Tibial artery (tissue), 4 donors: ENCODE measurements at regions not wholly inside any gene's neighbourhood (a gene's known extent, or its start where the extent isn't known, plus 50 kb on each side); places are given as distances from the start of the nearest gene placed in this dataset.

Experiments
- DNase-seq, 2 donors: peaks; one replicate each; pipeline ENCODE4 v3.0.0-alpha.2; 2019
- H3K27ac ChIP-seq, 2 donors: fragments of 200-600 bp; sonication (generic) in 1 of 2; 1 replicate in 1 of 2; 2 replicates in 1 of 2; pipeline ENCODE4 v1.5.1; 2018 to 2019; ENCODE audit warnings: mild to moderate bottlenecking in 1 of 2
- H3K27me3 ChIP-seq, 2 donors: fragments of 200-600 bp; sonication (generic) in 1 of 2; one replicate each; pipeline versions ENCODE4 v1.5.1 to v1.6.0; 2016 to 2019
- H3K36me3 ChIP-seq, 3 donors: fragments of 200-600 bp; sonication (generic) in 2 of 3; one replicate each; pipeline ENCODE4 v1.5.1; 2016 to 2019; ENCODE audit warnings: mild to moderate bottlenecking in 2 of 3
- H3K4me1 ChIP-seq, 4 donors: fragments of 200-600 bp; sonication (generic) in 2 of 4; 1 replicate in 3 of 4; 2 replicates in 1 of 4; pipeline ENCODE4 v1.5.1; 2016 to 2019
- H3K4me3 ChIP-seq, 2 donors: fragments of 200-600 bp; sonication (generic) in 1 of 2; 1 replicate in 1 of 2; 2 replicates in 1 of 2; pipeline ENCODE4 v1.5.1; 2018 to 2019; ENCODE audit warnings: mild to moderate bottlenecking in 2 of 2
- H3K9me3 ChIP-seq, 3 donors: fragments of 200-600 bp; sonication (generic) in 1 of 3; one replicate each; pipeline ENCODE4 v1.5.1; 2016 to 2019
- CTCF ChIP-seq, 2 experiments: fragments of 200-600 bp in 1 of 2; fragments of 450-650 bp in 1 of 2; IDR thresholded peaks; one replicate each; pipeline ENCODE4 v1.5.1; 2017 to 2019; ENCODE audit warnings: antibody characterized with exemption in 2 of 2, mild to moderate bottlenecking in 1 of 2, moderate library complexity in 1 of 2
- intact Hi-C: fragments of 100-400 bp; cut with DNase I; formaldehyde crosslinking; loops from one replicate; pipeline ENCODE4 v1.15.0; 2023; ENCODE audit warnings: low total_unique reads

GRCh38 chr5:29516224-29516623 is 1677.3 kb upstream of the CDH6 start:
- no peaks in the 10 kb centered on the region for H3K4me1 ChIP-seq
- H3K27me3 ChIP-seq, result no peaks in the 10 kb centered on the region
- TF ChIP-seq CTCF (IDR thresholded peaks at IDR 0.05), result no peak
- no peak overlapping the region for H3K27ac ChIP-seq
- DNase-seq, result no peak
- no peaks in the 10 kb centered on the region for H3K9me3 ChIP-seq
- no peaks in the 10 kb centered on the region for H3K36me3 ChIP-seq
- H3K4me3 ChIP-seq, result no peak overlapping the region
- intact Hi-C loops, result no loop called here

- DNase-seq, result no peak
- Histone ChIP-seq H3K4me1 (no peaks in the 10 kb centered on the region), H3K27ac (no peak overlapping the region), H3K4me3 (no peak overlapping the region), H3K36me3 (no peaks in the 10 kb centered on the region), H3K9me3 (no peaks in the 10 kb centered on the region), H3K27me3 (no peaks in the 10 kb centered on the region)
- TF ChIP-seq CTCF (IDR thresholded peaks at IDR 0.05), result no peak
- intact Hi-C loops, result no loop called here
Observed at GRCh38 chr5:29508131-29508530, 1685.4 kb upstream of the CDH6 start.

GRCh38 chr5:29504411-29504810 is 1689.1 kb upstream of the CDH6 start:
- no peaks in the 10 kb centered on the region for H3K27me3 ChIP-seq
- intact Hi-C loops, result no loop called here
- no peak for TF ChIP-seq CTCF (IDR thresholded peaks at IDR 0.05)
- DNase-seq, result no peak
- no peak overlapping the region for H3K4me3 ChIP-seq
- H3K36me3 ChIP-seq, result no peaks in the 10 kb centered on the region
- H3K4me1 ChIP-seq, result no peaks in the 10 kb centered on the region
- no peak overlapping the region for H3K27ac ChIP-seq
- H3K9me3 ChIP-seq, result no peaks in the 10 kb centered on the region

- no peak for TF ChIP-seq CTCF (IDR thresholded peaks at IDR 0.05)
- peaks cover 0 to 10% (median 6%) of the 10 kb centered on the region in 3 donors for H3K9me3 ChIP-seq
- no peak for DNase-seq
- H3K27ac ChIP-seq, result no peak overlapping the region
- H3K4me1 ChIP-seq, result no peaks in the 10 kb centered on the region
- no peaks in the 10 kb centered on the region for H3K36me3 ChIP-seq
- no peak overlapping the region for H3K4me3 ChIP-seq
- intact Hi-C loops, result no loop called here
- no peaks in the 10 kb centered on the region for H3K27me3 ChIP-seq
Observed at GRCh38 chr5:29498860-29499259, 1694.6 kb upstream of the CDH6 start.

GRCh38 chr5:29498412-29498811 is 1695.1 kb upstream of the CDH6 start:
- Histone ChIP-seq H3K27me3 (no peaks in the 10 kb centered on the region), H3K36me3 (no peaks in the 10 kb centered on the region), H3K4me1 (no peaks in the 10 kb centered on the region), H3K4me3 (no peak overlapping the region), H3K9me3 (peaks cover 0 to 10% (median 6%) of the 10 kb centered on the region in 3 donors), H3K27ac (no peak overlapping the region)
- TF ChIP-seq CTCF (IDR thresholded peaks at IDR 0.05), result no peak
- intact Hi-C loops, result no loop called here
- DNase-seq, result no peak

GRCh38 chr5:29485333-29485732 is 1708.2 kb upstream of the CDH6 start:
- no peak for DNase-seq
- no peak for TF ChIP-seq CTCF (IDR thresholded peaks at IDR 0.05)
- intact Hi-C loops, result no loop called here
- Histone ChIP-seq H3K36me3 (no peaks in the 10 kb centered on the region), H3K4me1 (no peaks in the 10 kb centered on the region), H3K9me3 (no peaks in the 10 kb centered on the region), H3K27ac (no peak overlapping the region), H3K4me3 (no peak overlapping the region), H3K27me3 (no peaks in the 10 kb centered on the region)
